GM20431 (cell line): ENCODE measurements at regions not wholly inside any gene's neighbourhood (a gene's known extent, or its start where the extent isn't known, plus 50 kb on each side); places are given as distances from the start of the nearest gene placed in this dataset.

Experiments used
- in situ Hi-C: fragments of 300-500 bp; cut with MseI, MboI; formaldehyde crosslinking; loops from one replicate; pipeline ENCODE4 v1.15.0; 2020; ENCODE audit warnings: low sequenced_read_pairs; ENCODE audit not compliant: unreplicated experiment

DNA sequence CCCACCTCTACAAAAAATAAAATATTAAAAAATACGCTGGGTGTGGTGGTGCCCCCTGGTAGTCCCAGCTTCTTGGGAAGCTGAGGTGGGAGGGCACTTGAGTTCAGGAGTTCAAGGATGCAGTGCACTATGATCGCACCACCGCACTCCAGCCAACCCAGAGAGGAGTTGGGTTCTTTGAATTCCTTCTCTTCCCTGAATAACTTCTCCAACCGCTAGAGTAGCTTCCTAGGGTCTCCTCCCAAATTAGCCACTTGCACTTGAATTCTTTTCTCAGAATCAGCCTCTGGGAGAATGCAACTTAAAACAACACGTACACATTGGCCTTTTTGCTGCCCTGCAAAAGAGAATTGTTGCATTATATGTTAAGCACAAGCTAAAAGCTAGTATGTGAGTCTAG lies 272.5 kb downstream of the ABHD5 start:
- in situ Hi-C loops: no loop called here

DNA sequence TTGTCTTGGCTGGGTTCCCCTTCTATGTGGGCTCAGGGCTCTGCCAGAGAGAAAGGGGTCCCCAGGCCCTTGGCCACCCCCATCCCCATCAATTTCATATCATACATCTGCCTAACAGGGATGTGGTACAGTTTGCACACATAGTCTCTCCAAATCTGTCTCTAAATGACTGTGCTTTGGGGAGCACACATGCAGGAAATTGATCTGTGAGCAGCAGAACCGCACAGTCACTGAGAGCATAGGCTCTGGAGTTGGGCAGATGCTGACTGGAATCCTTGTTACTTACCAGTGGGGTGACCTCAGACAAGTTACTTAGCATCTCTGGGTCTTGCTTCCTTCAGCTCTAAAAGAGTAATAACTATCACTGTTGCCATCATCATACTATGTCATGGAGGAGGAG lies 273.9 kb downstream of the ABHD5 start:
- in situ Hi-C loops: no loop called here

DNA sequence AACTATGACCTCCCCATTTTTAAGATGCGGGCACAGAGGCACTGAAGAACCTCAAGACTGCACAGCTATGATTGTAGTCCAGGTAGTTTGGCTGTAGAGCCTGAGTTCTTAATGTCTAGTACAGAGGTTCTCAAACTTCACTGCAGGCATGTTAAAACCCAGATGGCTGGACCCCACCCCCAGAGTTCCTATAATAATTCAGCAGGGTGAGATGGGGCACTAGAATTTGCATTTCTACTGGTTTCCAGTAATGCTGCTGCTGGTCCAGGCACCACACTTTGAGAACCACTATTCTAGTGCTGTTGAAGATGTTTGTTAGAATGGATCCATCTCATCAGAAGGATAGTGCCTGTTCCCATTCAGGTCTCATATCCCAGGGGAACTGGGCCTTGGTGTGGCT lies 274.9 kb downstream of the ABHD5 start:
- in situ Hi-C loops: no loop called here

DNA sequence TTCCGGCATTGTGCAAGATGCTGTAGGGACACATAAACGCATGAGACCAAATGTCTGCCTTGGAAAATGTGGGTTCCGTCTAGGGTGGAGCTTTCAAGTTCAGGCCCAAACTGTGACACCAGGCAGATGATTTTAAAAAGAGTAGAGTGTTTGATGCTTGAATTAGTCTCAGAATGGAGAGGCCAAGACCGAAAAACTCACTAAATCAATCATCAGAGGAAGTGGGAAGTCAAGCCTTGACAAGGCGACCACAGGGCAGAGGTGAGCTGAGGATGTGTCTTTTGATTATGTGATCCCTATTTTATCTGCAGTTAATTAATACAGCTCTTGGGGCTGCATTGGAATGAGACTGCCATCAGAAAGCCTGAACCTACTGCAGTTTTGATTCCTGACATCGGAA lies 275.4 kb downstream of the ABHD5 start:
- in situ Hi-C loops: no loop called here

DNA sequence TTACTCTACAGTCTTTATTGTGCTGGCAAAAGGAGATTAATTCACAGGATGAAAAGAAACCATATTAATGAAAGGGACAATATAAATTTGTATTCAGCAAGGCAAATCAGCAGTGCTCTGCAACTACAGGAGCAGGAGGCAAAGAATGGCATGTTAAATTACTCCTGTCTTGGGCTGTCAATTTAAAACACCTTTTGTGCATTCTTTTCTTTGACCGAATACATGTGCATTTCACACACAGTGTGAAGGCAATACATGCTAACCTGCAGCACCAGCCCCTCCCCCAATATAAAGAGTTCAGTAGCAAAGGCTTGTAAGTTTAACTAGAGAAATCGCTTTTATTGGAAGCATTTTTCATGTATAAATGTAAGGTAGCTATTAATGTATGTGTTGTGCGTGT lies 275.2 kb upstream of the TOPAZ1 start:
- in situ Hi-C loops: no loop called here

DNA sequence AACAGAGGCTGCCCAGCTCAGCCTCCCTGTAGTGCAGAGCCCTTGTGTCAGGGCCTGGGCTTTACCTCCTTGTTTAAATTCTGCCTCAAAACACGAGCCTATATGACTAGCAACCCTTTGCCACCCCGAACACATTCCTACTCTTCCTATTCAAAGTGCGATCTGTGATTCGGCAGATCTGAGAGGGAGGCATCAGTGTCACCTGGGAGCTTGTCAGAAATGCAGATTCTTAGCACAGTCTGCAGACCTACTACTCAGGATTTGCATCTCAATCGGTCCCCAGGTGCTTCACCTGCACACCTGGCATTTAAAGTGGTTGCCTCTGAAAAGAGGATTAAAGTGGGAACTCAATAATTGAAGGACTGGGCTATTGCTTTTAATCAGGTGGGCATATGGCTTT lies 273.2 kb upstream of the TOPAZ1 start:
- in situ Hi-C loops: no loop called here

DNA sequence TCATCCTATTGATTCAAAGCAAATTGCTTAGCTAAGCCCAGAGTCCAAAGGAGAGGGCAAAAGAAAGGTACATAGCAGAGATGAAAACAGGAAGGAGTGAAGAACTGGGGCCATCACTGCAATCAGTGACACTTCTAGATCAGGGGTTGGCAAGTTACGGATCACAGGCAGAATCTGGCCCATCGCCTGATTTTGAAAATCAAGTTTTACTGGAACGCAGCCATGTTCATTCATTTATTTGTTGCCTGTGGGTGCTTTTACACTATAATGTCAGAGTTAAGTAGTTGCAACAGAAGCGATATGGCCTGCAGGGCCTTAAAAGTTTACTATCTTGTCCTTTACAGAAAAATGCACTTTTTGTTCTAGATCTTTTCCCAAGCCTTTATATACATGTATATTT lies 271.7 kb upstream of the TOPAZ1 start:
- in situ Hi-C loops: no loop called here

DNA sequence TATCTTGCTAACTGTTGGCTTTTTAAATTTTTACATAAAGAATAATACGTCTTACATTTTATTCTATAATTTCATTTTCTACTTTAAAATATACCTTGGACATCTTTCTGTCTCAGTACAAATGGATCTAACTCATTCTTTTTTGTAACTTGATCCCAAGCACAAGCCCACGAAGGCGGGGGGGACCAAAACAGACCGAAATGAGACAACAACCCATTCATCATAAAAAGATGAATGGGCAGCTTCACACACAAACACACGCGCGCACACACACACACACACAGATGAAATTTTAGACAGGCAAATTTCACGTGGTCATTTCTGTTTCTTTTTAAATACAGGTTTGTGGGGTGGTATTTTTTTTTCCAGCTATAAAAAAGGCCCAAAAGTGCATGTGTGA lies 271.3 kb upstream of the TOPAZ1 start:
- in situ Hi-C loops: no loop called here

DNA sequence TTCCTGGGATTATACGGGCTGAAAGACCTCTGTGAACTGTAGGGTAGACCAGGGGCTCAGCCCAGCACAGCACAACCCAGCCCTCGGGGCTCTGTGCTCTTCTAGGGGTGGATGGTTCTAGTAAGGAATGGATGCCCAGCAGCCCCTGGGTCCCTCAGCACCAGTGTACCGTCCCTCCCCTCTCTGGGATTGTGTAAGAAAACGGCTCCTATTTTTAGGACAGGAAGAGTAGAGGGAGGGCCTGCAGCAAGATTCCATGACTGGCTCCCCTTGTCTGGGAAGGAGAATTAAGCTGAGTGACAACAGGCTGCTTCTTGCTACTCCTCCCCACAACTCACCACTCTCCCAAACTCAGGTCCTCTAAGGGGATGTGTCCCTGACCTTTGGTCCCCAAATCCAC lies 270.8 kb upstream of the TOPAZ1 start:
- in situ Hi-C loops: no loop called here

DNA sequence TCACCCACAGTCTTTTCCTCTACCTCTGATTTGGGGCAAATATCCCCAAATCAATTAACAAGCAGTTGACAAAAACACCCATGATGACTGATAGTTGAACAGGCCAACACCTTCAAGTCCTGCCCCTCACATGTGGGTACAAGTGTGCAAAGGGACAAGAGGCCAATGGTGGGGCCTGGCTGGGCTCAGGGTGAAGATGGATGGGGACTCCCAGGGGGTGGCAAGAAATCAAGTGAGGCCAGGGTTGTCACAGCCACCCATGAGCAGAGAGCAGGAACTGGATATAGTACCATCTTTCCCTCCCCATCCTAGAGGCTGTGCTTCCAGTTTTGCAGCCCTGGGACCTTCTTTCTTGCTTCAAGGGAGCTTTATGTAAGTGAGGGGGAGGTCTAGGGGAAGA lies 270.2 kb upstream of the TOPAZ1 start:
- in situ Hi-C loops: no loop called here

DNA sequence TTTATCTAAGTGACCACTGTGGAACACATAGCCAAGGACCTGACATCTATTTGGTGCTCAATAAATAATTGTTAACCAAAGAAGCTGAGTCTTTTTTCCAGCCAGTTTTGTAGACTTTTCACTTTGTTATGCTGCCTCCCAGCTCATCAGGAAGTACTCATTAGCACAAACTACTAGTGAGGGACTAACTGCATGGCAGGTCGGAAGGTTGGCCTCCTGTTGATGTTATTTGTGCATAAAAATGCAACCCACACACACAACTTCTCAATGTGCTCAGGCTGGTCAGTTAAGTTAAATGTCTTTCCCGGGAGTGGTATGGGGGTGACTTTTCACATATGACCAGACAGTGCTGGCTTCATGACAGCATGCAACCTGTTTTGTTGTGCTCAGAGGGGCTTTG lies 263.0 kb upstream of the TOPAZ1 start:
- in situ Hi-C loops: no loop called here

DNA sequence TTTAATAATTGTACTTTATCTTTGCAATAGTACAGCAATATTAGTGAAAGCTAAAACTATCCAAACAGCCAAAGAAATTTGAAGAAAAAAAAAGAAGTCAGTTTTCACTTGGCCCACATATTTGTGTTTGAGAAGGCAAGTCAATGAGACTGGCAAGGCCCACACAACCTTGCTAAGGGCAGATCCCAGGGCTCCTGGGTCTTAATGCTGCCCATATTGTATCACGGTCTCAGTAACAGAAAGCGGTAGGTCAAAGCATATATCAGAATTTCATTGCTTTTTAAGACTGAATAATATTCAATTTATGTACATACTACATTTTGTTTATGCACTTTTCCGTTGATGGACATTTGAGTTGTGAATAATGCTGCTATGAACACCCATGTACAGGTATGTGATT lies 262.0 kb upstream of the TOPAZ1 start:
- in situ Hi-C loops: no loop called here

DNA sequence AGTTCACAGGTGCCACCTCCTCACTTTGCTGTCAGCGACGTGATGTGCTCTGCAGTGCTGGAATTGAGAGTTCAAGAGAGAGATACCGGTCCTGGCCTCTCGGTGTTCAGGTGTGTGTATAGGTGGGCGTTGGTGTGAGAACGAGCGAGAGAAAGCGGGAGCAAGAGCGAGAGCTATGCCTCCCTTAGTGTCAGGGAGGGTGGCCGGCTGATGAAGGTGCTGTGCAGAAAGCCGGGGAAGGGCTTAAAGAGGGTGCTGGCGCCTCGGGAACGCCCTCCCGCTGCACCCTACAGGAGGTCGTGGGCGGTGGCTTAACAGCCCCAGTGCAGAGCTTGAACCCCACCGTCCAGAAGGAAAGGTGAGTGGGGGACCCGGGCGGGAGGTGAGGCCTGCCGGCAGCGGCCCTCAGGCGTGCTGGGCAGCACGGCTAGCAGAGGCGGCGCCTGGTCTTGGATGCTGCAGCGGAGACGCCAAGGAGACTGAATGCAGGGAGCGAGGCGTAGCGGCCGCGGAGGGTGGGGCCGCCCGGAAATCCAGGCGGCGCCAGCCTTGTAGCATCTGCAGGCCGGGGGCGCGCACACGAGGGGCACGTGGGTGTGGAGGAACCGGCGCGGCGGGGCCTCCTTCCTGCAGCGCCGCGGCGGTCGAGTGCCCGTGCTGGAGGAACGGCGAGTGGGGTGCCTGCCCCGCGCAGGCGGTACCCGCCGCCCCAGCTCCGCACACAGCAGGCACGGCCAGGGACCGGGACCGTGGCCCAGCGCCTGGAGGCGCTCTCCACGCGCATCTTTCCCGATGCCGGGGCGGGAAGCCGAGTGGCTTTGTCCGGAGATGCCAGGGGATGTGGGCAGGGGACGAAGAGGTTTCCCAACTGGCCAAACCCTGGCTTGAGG lies 246.8 kb upstream of the TOPAZ1 start:
- in situ Hi-C loops: no loop called here

DNA sequence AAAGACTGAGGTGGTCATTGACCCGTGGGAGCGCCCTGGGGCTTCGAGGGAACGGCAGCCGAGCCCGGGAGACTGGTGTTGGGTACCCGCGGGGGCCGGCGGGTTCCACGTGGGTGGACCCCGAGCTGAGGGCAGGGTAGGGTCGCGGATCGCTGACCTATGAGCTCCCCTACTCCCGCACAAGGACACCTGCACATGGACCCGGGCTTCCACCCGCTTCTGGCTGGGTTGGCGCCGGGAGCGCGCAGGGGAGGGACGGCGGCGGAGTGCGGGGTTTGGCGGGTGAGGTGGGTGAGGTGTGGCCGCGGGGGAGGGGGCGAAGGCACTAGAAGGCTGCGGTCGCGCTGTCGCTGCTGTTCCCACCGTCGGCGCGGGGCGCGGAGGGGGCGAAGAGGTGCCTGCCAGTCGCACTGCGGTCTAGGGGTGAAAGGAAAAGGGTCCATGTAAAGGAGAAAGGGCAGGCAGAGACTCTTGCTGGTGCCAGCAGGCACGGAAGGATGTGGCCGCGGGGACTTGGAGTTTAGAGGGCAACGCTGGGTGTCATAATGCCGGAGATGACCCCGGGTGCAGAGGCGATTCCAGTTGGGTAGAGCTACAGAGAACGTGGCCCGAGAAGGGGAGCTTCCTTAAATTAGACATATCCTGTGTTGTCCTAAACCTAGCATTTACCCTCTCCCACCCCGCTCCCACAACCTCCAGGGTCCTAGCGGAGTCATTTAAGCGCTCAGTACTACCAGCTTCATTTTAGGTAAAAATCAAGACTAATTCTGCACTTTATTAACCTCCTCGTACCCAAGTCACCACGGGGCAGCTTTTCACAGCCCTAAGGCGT lies 245.9 kb upstream of the TOPAZ1 start:
- in situ Hi-C loops: no loop called here

DNA sequence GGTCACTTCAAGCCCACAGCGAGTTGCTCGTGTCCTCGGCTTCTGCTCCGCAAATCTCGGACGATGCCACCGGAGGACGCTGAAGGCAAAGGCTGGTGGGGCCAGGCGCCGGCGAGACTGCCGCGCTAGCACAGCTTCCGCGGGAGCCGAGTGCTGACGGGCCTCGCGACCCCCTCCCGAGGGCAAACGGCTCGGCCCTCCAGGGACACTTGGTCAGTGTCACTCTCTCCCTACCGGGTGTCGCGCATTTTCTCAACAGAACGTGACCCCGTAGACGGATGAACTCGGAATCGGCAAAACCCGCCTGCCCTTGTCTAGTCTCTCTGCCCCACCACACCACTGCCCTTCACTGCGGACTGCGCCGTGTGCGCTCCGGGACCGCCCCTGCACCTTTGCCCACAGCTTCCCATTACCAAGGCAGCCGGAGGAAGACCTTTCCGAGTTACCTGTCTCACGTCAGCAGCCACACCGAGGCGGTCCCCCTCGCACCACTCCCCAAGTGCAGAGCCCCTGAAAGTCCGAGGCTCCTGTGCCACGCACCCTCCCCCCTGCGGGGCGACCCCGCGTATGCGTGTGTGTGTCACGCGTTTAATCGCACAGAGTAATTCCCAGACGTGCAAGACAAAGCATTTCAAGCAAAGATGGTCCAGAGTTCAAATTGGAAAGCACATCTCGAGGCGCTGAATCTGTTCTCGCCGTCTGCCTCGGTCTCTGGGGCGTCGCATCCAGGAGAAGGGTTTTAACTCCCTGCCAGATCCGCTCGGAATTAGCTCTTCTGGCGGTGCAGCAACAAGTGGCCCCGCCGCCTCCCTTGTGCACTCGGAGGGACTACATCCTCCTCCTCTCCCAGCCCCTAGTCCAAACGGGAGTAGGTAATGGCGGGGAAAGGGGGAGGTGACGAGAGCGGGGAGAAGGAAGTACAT lies 245.0 kb upstream of the TOPAZ1 start:
- in situ Hi-C loops: no loop called here

DNA sequence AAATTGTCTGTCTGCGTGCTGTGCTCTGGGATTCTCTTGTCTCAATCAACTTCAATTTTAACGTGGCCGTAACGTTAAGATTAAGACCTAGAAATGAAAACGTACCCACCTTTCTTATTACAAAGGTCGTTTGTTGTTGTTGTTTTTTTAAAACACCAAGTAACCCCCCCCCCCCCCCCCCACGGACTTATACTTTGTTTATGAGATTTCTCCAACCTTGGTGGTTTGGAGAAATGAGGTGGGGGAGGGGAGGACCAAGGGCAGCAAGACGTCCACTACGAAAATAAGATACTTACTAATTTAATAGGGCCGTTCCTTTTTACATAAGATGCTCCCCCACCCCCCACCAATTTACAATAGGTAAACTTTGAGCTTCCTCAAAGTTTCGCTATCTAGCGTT lies 244.4 kb upstream of the TOPAZ1 start:
- in situ Hi-C loops: no loop called here

DNA sequence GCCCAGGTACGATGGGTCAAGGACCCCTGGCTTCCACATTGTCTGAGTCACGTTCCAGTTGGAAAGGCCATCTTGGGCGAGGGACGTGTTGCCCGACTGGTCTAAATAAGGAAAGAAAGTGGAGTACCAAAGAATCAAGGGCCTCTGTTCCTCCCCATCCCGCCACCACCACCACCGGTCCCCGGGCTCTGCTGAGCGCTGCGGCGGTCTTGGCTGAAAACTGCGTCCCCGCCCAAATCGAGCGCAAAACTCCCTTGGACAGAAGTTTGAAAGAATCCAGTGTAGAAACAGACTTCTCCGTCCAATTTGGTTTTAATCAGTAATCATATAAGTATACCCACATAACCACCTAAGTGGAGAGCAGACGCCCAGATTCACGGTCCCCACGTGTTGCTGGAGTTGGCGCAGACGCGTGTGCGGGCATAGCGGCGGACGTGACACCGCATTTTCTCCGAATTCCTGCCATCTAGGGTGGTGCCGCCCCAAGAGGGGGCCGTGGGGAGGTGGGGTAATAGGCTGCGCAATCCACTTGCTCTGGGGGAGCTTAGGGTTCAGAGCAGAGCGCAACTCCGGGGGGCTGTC lies 243.8 kb upstream of the TOPAZ1 start:
- in situ Hi-C loops: no loop called here

DNA sequence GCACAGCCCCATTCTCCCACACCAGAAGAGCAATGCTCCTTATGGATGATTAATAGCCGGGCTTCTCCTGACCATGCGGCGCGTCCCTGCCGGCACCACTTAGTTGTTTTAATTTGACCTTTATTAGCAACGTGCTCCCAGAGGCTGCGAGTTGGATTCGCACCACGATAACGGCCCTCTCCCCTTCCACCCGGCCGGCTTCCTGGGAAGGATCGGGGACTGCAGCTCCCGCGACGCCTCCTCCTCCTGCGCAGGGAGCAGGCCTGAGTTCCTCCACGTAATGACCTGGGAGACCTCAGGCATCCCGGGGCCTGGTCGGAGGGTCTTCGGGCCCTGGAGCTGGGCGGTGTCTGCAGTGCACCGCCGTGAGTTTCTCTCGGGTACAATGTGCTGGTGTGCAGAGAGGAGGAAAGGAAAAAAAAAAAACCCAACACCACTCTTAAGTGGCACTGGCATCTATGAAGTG lies 243.3 kb upstream of the TOPAZ1 start:
- in situ Hi-C loops: no loop called here

DNA sequence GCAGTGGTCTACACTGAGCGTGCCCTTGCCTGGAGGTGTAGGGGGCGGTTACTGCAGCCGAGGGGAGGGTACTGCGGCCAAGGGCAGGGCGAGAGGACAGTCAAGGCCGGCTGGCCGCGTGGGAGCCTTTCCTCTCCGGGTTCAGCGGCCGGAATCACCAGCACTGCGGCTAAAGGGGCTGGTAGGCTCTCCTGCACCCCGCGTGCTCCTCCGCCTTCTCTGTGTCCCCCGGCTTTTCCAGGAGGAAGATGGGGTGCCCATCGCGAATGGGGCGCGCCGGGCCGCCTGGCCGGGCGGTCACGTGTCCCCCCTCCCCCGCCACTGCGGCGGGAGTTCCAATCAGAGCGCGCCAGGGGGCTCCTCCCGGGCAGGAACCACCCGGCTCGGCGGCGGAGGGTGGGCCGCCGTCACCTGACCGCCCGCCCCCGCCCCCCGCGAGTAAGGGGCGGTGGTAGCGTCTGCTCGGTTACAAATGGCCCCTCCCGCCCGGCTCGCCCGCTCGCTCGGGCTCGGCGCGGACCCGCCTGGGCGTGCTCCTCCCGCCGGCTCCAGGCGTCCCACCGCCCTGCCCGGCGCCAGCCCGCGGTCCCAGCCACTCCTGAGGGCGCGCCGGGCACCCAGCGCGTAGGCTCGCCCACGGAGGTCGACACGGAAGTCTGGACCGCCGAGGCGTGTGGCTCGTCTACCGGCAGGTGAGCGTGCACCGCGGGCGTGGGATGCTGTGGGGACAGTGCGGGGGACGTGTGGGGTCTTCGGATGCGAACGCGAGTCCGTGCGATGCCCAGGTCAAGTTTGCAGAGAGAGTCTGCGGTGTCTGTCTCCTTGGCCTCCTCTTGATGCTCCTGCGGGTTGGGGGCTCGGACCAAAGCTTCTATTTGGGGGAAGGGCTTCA lies 242.6 kb upstream of the TOPAZ1 start:
- in situ Hi-C loops: no loop called here
